Fibroblast of lung (primary cell): ENCODE measurements at regions not wholly inside any gene's neighbourhood (a gene's known extent, or its start where the extent isn't known, plus 50 kb on each side); places are given as distances from the start of the nearest gene placed in this dataset.
A peak's percentile ranks its signal among the peaks of the same experiment; 100 is the strongest.

Source experiments
- DNase-seq, 2 donors: peaks; one replicate each; pipeline versions ENCODE4 v3.0.0 to v3.0.0-alpha.2; 2010; ENCODE audit warnings: low read depth in 2 of 2
- H2AFZ ChIP-seq: 2 replicates; pipeline ENCODE4 v1.5.1; 2012; ENCODE audit warnings: low read length, control low read depth, inconsistent platforms
- H3K27ac ChIP-seq: 2 replicates; pipeline ENCODE4 v1.5.1; 2011; ENCODE audit warnings: low read length, control low read depth; ENCODE audit not compliant: insufficient read depth
- H3K27me3 ChIP-seq: 2 replicates; pipeline ENCODE4 v1.5.1; 2011; ENCODE audit warnings: mild to moderate bottlenecking, low read length; ENCODE audit not compliant: control insufficient read depth, insufficient read depth
- H3K36me3 ChIP-seq: 2 replicates; pipeline ENCODE4 v1.5.1; 2011; ENCODE audit warnings: low read length; ENCODE audit not compliant: control insufficient read depth, insufficient read depth
- H3K4me1 ChIP-seq: 2 replicates; pipeline ENCODE4 v1.5.1; 2011; ENCODE audit warnings: low read length; ENCODE audit not compliant: control insufficient read depth, insufficient read depth; ENCODE audit errors: extremely low read depth
- H3K4me2 ChIP-seq: 2 replicates; pipeline ENCODE4 v1.5.1; 2011; ENCODE audit warnings: low read length, control low read depth; ENCODE audit not compliant: insufficient read depth; ENCODE audit errors: extremely low read depth
- H3K4me3 ChIP-seq, 4 experiments: fragments of 200-600 bp in 1 of 4; sonication (generic) in 1 of 4; replicated peaks in 1 of 4; 2 replicates each; pipeline ENCODE4 v1.5.1; 2011 to 2016; ENCODE audit warnings: low read length in 4 of 4, low read depth in 3 of 4, mild to moderate bottlenecking in 3 of 4, control low read depth in 2 of 4, inconsistent platforms in 1 of 4, mixed read lengths in 1 of 4; ENCODE audit not compliant: insufficient read depth in 1 of 4; ENCODE audit errors: control extremely low read depth in 1 of 4
- H3K79me2 ChIP-seq: 2 replicates; pipeline ENCODE4 v1.5.1; 2012; ENCODE audit warnings: mild to moderate bottlenecking, low read length, inconsistent platforms; ENCODE audit not compliant: control insufficient read depth, insufficient read depth
- H3K9ac ChIP-seq: 2 replicates; pipeline ENCODE4 v1.5.1; 2011; ENCODE audit warnings: mild to moderate bottlenecking, low read length, control low read depth; ENCODE audit not compliant: insufficient read depth
- H3K9me3 ChIP-seq: 2 replicates; pipeline ENCODE4 v1.5.1; 2012; ENCODE audit warnings: low read depth, low read length; ENCODE audit not compliant: control insufficient read depth, insufficient read depth
- H4K20me1 ChIP-seq: 2 replicates; pipeline ENCODE4 v1.5.1; 2011; ENCODE audit warnings: low read length; ENCODE audit not compliant: control insufficient read depth, insufficient read depth; ENCODE audit errors: extremely low read depth
- EZH2 ChIP-seq: IDR thresholded peaks from 2 replicates; pipeline ENCODE4 v1.5.1; 2012; ENCODE audit warnings: low read length, control low read depth, mild to moderate bottlenecking; ENCODE audit errors: missing control alignments
- TF ChIP-seq, protein P1 (sequence below), 2 donors: IDR thresholded peaks in 1 of 2; conservative IDR thresholded peaks in 1 of 2; 1 replicate in 1 of 2; 2 replicates in 1 of 2; pipeline ENCODE4 v1.5.1; 2011 to 2012; ENCODE audit warnings: low read length in 2 of 2, control low read depth in 1 of 2, inconsistent platforms in 1 of 2, low read depth in 1 of 2, mild to moderate bottlenecking in 1 of 2

DNA sequence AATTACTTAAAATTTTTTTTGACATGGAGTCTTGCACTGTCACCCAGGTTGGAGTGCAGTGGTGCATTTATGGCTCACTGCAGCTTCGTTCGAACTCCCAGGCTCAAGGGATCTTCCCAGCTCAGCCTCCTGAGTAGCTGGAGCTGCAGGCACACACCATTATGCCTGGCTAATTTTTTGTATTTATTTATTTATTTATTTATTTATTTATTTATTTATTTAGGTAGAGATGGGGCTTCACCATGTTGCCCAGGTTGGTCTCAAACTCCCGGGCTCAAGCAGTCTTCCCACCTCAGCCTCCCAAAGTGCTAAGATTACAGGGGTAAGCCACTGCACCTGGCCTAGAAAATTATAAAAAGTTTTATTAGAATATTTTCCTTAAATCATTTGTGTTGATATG is 73.6 kb downstream of the DACT1 start:
- DNase-seq, result no peak

DNA sequence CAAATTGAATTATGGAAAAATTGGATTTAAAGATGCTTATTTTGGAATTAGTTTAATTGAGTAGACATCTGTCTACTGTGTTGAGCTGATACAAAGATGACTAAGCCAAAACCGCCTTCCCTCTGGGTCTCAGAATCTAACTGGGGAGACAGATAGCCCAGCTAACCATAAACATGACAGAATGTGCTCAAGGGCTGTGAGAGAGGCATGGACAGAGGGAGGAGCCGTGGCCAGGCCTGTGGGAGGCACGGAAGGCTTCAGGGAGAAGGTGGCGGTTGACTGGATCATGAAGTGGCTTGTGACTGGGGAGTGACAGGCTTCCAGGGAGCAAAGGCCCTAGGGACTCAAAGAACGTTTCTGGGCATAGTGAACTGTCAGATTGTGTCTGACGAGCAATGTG is 74.6 kb downstream of the DACT1 start:
- H3K9ac ChIP-seq, result no peak overlapping the region
- DNase-seq, result peak in 1 of 2 donors; percentile 52
- no peak overlapping the region for H3K4me3 ChIP-seq
- no peaks in the 10 kb centered on the region for H3K27me3 ChIP-seq
- peak overlapping the region; percentile 36 for H2AFZ ChIP-seq
- no peaks in the 10 kb centered on the region for H3K4me1 ChIP-seq
- H3K4me2 ChIP-seq, result no peak overlapping the region
- TF ChIP-seq, protein P1, sequence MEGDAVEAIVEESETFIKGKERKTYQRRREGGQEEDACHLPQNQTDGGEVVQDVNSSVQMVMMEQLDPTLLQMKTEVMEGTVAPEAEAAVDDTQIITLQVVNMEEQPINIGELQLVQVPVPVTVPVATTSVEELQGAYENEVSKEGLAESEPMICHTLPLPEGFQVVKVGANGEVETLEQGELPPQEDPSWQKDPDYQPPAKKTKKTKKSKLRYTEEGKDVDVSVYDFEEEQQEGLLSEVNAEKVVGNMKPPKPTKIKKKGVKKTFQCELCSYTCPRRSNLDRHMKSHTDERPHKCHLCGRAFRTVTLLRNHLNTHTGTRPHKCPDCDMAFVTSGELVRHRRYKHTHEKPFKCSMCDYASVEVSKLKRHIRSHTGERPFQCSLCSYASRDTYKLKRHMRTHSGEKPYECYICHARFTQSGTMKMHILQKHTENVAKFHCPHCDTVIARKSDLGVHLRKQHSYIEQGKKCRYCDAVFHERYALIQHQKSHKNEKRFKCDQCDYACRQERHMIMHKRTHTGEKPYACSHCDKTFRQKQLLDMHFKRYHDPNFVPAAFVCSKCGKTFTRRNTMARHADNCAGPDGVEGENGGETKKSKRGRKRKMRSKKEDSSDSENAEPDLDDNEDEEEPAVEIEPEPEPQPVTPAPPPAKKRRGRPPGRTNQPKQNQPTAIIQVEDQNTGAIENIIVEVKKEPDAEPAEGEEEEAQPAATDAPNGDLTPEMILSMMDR (conservative IDR thresholded peaks at IDR 0.05 in 1 of 2, IDR thresholded peaks at IDR 0.05 in 1 of 2; ENCODE audit: low read depth in 1 of 2, low read length in 2 of 2), result no peak
- no peak for TF ChIP-seq EZH2
- no peak overlapping the region for H3K27ac ChIP-seq
- no peaks in the 10 kb centered on the region for H3K9me3 ChIP-seq
- no peaks in the 10 kb centered on the region for H3K36me3 ChIP-seq
- no peaks in the 10 kb centered on the region for H4K20me1 ChIP-seq
- no peaks in the 10 kb centered on the region for H3K79me2 ChIP-seq

More for the DNA sequence above, 73.6 kb downstream of the DACT1 start:
- Histone ChIP-seq H3K9me3 (no peaks in the 10 kb centered on the region), H3K27me3 (no peaks in the 10 kb centered on the region), H3K4me2 (no peak overlapping the region), H3K4me3 (no peak overlapping the region), H4K20me1 (no peaks in the 10 kb centered on the region), H3K9ac (no peak overlapping the region), H3K36me3 (no peaks in the 10 kb centered on the region), H2AFZ (no peak overlapping the region), H3K27ac (no peak overlapping the region), H3K4me1 (no peaks in the 10 kb centered on the region), H3K79me2 (no peaks in the 10 kb centered on the region)
- no peak for TF ChIP-seq EZH2
- TF ChIP-seq, protein P1 (conservative IDR thresholded peaks at IDR 0.05 in 1 of 2, IDR thresholded peaks at IDR 0.05 in 1 of 2; ENCODE audit: low read depth in 1 of 2, low read length in 2 of 2), result no peak

DNA sequence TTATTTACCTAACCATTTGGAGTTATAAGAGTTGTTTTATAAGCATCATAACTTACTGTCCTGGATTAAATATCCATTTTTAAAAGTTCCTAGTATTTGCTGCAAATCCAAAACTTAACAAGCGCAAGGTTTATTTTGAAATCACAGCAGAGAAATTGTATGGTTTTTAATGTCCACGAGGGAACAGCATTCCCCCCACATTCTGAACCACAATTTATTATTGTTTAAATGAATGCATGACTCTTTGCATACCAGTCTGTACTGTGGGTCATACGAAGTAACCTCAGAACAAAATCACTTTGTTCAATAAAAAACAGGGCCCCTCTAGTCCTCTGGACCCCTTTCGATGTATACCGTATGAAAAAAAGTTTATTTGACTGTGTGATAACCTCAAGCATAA is 75.9 kb downstream of the DACT1 start:
- Histone ChIP-seq H3K27me3 (no peaks in the 10 kb centered on the region), H3K4me2 (no peak overlapping the region), H3K27ac (no peak overlapping the region), H3K79me2 (no peaks in the 10 kb centered on the region), H3K9ac (no peak overlapping the region), H3K4me1 (no peaks in the 10 kb centered on the region), H3K4me3 (no peak overlapping the region), H2AFZ (no peak overlapping the region), H4K20me1 (no peaks in the 10 kb centered on the region), H3K9me3 (no peaks in the 10 kb centered on the region), H3K36me3 (no peaks in the 10 kb centered on the region)
- TF ChIP-seq, protein P1 (conservative IDR thresholded peaks at IDR 0.05 in 1 of 2, IDR thresholded peaks at IDR 0.05 in 1 of 2; ENCODE audit: low read depth in 1 of 2, low read length in 2 of 2), result no peak
- no peak for TF ChIP-seq EZH2
- peak; percentile 36 to 43 for DNase-seq
